HG03064 (cell line): ENCODE measurements at regions not wholly inside any gene's neighbourhood (a gene's known extent, or its start where the extent isn't known, plus 50 kb on each side); places are given as distances from the start of the nearest gene placed in this dataset.
"Not testable (repeated sequence)": the region's sequence is repeated elsewhere in the genome, so short reads cannot be mapped to it uniquely, and the experiment has no call there.

Experiments used
- ATAC-seq: cut with Tn5 transposase; IDR thresholded peaks from one replicate; pipeline ENCODE4 v1.9.1; 2021; ENCODE audit warnings: low read depth; ENCODE audit not compliant: unreplicated experiment

GRCh38 chr18:52220062-52220591, 119.9 kb upstream of the DCC start:
- no peak for ATAC-seq

GRCh38 chr18:52222211-52222610, 117.8 kb upstream of the DCC start:
- ATAC-seq, result no peak

DNA sequence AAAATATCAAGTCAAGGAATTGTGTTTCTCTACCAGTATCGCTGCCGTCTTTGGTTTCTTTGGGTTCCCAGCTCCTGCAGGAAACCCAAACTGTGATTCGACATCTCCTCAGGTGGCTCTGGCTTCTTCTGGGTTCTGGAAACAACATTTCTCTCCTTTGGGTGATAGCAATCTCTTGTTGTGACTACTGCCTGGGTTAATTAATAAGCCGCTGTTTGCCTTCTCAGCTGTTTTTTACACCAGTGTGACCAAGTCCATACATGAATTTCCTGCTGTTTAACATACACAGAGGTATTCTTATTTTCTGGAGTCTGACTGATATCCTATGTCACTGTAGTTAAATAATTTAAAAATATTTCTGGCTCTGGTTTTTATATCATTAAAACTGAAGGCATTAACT, 112.5 kb upstream of the DCC start:
- no peak for ATAC-seq

DNA sequence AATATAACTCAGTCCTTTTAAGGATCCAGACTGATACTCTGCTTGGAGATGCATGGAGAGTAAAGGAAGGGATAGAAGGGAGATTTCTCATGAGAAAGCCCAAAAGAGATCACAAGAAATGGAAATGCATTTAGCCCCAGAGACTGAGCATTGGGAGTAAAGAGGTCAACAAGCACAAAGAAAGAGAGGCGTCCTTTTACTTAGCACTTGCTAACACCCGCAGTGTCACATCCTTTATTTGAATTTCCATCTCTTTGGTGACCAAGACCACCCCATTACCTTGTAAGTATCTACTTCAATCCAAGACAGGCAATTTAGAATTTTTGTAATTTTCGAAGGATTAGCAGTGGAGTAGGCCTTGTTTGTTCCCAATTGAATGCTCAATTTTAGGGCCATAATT, 111.8 kb upstream of the DCC start:
- no peak for ATAC-seq

DNA sequence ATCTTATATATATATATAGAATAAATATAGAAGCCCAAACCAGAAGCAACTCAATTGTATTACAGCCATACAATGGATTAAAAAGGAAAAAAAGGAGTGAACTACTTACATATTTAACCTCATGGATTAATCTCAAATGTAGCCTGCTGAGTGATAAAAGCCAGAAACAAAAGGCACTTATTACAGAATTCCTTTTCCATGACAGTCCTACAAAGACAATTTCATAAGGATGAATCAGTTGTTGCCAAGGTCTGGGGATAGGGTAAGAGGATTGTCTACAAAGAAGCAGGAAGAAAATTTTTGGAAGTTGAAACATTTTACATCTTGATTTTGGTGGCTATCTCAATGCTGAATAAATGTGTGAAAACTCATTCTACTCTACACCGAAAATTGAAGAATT, 103.9 kb upstream of the DCC start:
- ATAC-seq, result no peak

DNA sequence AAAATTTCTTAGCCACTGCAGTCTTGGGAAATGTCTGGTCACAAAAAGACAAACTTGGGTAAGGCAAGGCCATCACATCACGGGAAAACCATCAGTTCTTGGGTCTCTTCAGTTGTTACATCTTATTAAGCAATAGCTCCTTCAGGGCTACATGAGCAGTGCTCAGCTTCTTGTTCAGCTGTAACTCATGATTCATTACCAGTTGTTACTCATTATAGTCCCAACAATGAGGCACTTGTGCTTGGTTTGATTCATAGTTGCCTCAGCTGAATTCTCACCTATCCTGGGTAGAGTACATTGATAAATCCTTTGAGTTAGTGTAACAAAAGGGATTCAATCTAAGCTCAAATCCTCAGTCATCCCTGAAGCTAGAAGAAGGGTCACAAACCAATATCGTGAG, 102.4 kb upstream of the DCC start:
- ATAC-seq, result no peak

- no peak for ATAC-seq
These were observed 97.3 kb upstream of the DCC start for GRCh38 chr18:52242711-52243110.

- ATAC-seq, result no peak
These were observed 95.3 kb upstream of the DCC start for GRCh38 chr18:52244658-52245057.

DNA sequence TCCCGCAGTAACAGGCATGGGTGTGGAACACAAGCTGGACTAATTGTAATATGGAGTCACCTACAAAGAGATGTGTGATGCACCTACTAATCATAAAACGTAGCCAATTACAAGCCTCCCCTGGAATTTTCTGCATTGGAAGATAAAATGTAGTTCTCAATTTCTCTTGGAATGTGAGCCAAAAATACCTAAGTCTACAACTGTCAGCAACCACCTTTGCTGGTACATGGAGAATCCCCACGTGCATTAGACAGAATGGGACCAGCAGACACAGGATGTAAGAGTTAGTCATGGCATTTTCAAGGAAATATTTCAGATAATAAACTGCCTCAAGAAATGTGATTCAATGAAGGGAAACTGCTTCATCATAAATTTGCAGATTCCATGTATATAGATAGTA, 85.6 kb upstream of the DCC start:
- ATAC-seq, result no peak

GRCh38 chr18:52257417-52257816, 82.6 kb upstream of the DCC start:
- ATAC-seq, result not testable (repeated sequence)

DNA sequence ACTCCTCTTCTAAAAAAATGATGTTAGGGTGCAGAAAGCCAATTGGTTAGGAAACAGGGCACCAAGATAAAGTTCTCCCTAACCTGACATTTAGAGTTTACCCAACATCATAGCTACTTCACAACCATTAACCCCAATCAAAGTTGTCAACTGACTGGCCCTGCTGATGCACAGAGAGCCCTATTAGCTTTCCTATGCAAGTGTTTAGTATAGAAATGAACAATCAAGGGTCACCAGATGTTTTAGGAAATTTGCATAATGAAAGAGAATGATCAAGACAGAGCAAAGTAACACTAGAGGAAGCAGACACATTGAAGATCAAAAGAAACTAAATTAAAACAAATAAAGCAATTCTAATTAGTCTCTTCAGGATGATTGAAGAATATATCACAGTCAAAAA, 64.2 kb upstream of the DCC start:
- ATAC-seq, result no peak

DNA sequence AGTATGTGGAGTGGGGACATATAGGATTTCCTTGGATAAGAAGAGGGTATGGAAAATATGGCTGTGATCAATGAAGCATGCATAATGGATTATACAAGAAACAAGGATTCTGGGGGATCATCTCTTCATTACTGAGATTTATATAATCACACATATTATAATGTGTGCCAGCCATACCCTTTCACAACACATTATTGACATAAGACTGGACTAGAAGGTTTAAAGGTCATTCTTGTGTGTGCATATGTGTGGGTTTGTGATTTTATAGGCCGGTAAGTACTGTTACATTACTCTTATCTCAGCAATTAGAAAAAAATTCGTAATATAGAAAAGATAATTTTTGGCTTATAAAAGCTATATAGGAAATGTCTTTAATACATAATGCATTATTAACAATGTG, 62.2 kb upstream of the DCC start:
- no peak for ATAC-seq

DNA sequence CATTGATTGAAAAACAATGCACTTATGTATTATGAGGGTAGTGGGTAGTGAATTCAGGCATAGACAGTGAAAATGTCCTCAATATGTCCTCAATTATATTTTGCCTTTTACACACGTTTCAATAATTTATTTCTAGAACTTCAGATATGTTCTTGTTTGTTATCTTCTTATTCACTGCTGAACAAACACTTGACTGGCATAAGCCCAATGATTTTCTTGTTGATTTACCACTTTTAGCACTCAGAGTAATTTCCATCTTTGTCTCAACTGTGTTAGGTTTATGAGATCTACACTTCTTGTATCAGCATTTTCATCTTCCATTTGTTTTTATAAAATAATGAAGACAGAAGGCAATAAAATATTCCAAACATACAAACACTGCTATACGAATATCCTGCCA, 61.8 kb upstream of the DCC start:
- no peak for ATAC-seq

GRCh38 chr18:52280702-52281101, 59.3 kb upstream of the DCC start:
- no peak for ATAC-seq

- no peak for ATAC-seq
These were observed 56.1 kb upstream of the DCC start for GRCh38 chr18:52283927-52284326.

DNA sequence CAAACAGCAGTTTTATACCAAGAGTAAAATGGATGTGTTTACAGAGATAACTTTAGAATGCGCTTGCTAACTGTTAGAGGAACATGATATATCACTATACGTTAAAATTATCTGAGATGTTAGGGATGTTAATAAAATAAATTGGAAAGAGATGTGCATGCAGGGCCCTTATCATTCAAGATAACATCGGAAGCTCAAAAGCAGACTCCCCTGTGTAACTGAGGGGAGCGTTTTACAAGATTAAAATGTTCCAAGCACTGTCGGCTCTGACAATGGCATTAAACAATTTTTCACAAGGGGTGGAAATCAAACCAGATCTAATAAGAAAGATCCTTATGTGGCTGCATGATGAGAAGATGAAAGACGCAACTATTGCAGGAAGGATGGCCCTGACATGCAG, 53.3 kb upstream of the DCC start:
- ATAC-seq, result no peak

DNA sequence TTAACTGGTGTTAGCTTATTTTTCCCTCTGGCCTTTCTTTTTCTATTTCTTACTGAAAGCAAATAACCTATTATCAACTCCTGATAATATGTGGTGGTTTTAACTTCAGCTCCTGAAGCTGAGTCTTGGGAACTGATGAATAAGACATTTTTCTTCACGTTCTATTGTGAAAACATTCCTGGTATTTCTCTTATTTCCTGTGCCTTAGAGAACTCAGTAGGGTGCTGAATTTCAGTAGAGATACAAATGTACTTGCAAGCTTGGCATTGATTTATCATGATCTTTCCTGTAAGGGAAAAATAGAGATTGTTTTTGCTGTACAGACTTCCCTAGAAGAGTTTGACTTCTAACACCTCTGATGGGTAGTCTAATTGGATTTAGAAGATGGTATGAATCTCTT, 52.8 kb upstream of the DCC start:
- ATAC-seq, result no peak

DNA sequence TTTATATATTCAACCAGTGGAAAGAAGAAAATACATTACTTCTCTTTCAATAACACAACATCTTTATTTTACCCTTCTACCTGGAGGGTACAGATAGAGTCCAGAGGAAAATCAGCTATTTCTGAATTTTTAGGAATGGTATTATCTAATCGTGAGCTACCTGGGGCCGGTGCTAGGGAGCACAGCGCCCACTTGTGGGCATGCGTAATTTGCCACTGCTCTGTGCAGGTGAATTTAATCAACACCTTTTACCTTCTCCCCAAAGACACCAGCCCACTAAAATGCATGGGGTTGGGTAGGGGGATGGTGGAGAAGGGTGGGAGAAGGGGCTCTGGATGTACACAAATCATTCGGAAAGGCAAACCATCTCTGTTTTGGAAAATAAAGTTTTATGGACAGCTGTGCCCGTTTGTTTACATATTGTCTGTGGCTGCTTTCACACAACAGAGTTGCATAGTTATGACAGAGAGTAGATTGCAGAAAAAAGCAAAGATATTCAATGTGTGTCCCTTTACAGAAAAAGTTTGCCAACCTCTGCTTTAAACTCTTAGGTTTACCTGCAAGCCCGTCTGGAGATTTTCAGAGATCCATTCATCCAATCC, 51.5 kb upstream of the DCC start:
- ATAC-seq, result no peak

- ATAC-seq, result no peak
These were observed 50.6 kb upstream of the DCC start for GRCh38 chr18:52289392-52289791.
